K562 (cell line): ENCODE measurements at regions not wholly inside any gene's neighbourhood (a gene's known extent, or its start where the extent isn't known, plus 50 kb on each side); places are given as distances from the start of the nearest gene placed in this dataset.
A peak's percentile ranks its signal among the peaks of the same experiment; 100 is the strongest.

Experiments
- ATF1 ChIP-seq, 2 experiments: fragments of 450-650 bp in 1 of 2; IDR thresholded peaks; 2 replicates each; pipeline ENCODE4 v1.6.1; 2016; ENCODE audit warnings: missing compliant biosample characterization in 1 of 2, missing genetic modification characterization in 1 of 2
- CLOCK ChIP-seq: fragments of 250-450 bp; sonication (Bioruptor Pico); IDR thresholded peaks from 2 replicates; pipeline ENCODE4 v1.4.0; 2020; ENCODE audit warnings: mild to moderate bottlenecking, moderate library complexity, borderline replicate concordance
- FUS ChIP-seq: fragments of 200-400 bp; formaldehyde crosslinking; optimal IDR thresholded peaks from 2 replicates; pipeline ENCODE3; 2017; ENCODE audit warnings: low read depth, low read length
- HNRNPL ChIP-seq: fragments of 200-400 bp; formaldehyde crosslinking; IDR thresholded peaks from 2 replicates; pipeline ENCODE4 v1.6.1; 2017; ENCODE audit warnings: low read depth, mild to moderate bottlenecking, low read length
- KAT8 ChIP-seq: fragments of 450-650 bp; IDR thresholded peaks from 2 replicates; pipeline ENCODE4 v1.6.1; 2016; ENCODE audit warnings: low read depth, mild to moderate bottlenecking
- MITF ChIP-seq: IDR thresholded peaks from 2 replicates; pipeline ENCODE4 v1.6.1; 2014; ENCODE audit warnings: antibody characterized with exemption
- MXD1 ChIP-seq: fragments of 250-450 bp; sonication (Bioruptor Pico); IDR thresholded peaks from 2 replicates; pipeline ENCODE4 v1.8.0; 2021; ENCODE audit warnings: borderline replicate concordance, mild to moderate bottlenecking, moderate library complexity; ENCODE audit not compliant: poor library complexity, severe bottlenecking
- PKNOX1 ChIP-seq: fragments of 450-650 bp; IDR thresholded peaks from 2 replicates; pipeline ENCODE4 v1.6.1; 2016
- RFX5 ChIP-seq: IDR thresholded peaks from 2 replicates; pipeline ENCODE4 v1.6.1; 2011; ENCODE audit warnings: low read depth, mild to moderate bottlenecking, improper control_type of control experiment, low read length
- SRF ChIP-seq, 2 experiments: fragments of 250-450, 450-650 bp in 1 of 2; sonication (Bioruptor Pico) in 1 of 2; sonication (generic) in 1 of 2; formaldehyde crosslinking; IDR thresholded peaks; 2 replicates each; pipeline versions ENCODE4 v1.5.0 to v1.5.1; 2020 to 2022; ENCODE audit warnings: mild to moderate bottlenecking in 1 of 2, missing genetic modification reagents in 1 of 2
- ZHX1 ChIP-seq: fragments of 150-350 bp; conservative IDR thresholded peaks from 2 replicates; pipeline ENCODE4 v1.6.1; 2014; ENCODE audit warnings: low read length
- ZKSCAN1 ChIP-seq: fragments of 150-350 bp; IDR thresholded peaks from 2 replicates; pipeline ENCODE4 v1.6.1; 2016; ENCODE audit warnings: low read depth, low read length
- ZNF408 ChIP-seq: fragments of 250-450 bp; sonication (Bioruptor Pico); IDR thresholded peaks from 2 replicates; pipeline ENCODE4 v1.4.0; 2020; ENCODE audit warnings: low read depth, mild to moderate bottlenecking, moderate library complexity

GRCh38 chr16:85541980-85542900, 70.9 kb upstream of the GSE1 start (continued):
- TF ChIP-seq MITF, result 0 out of 2 replicates have a peak, but pooled peaks have one; percentile 28
- no peak for TF ChIP-seq PKNOX1
- no peak for TF ChIP-seq ZHX1
- TF ChIP-seq MXD1 (CRISPR knock-in tag), result no peak
- TF ChIP-seq SRF (CRISPR knock-in tag; IDR thresholded peaks at IDR 0.05), result no peak; a peak in 1 of 4 replicates
- no peak for TF ChIP-seq ATF1 (CRISPR knock-in tag; IDR thresholded peaks at IDR 0.05)
- no peak for TF ChIP-seq ATF1 (tag; IDR thresholded peaks at IDR 0.05)
- no peak for TF ChIP-seq FUS
- TF ChIP-seq CLOCK (CRISPR knock-in tag), result no peak
- no peak for TF ChIP-seq HNRNPL
- no peak for TF ChIP-seq ZKSCAN1
- no peak for TF ChIP-seq ZNF408 (CRISPR knock-in tag)
- TF ChIP-seq KAT8, result no peak
- no peak for TF ChIP-seq RFX5
